ENCODE measurements at regions not wholly inside any gene's neighbourhood (a gene's known extent, or its start where the extent isn't known, plus 50 kb on each side); places are given as distances from the start of the nearest gene placed in this dataset.
A peak's percentile ranks its signal among the peaks of the same experiment; 100 is the strongest.
"Not testable (repeated sequence)": the region's sequence is repeated elsewhere in the genome, so short reads cannot be mapped to it uniquely, and the experiment has no call there.

DNA sequence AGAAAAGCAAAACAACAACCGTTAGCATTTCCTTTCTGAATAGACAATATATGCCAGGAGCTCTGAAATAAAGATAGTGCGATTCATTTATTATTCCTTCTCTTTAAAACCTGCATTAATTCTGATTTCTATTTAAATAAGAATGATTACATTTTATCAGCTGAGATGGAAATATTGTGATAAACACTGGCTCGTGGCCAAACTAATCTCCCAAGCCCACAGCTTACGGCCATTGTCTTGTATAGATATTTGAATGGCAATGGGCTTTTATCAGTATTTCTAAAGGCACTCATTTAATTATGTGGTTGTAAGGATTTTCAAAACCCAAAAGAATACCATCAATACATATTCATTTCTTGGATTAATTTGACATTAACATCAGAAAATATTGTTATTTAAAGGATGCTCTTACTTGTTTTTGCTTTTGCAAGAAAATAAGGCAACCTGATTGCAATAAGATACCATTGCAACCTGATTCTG is 123.7 kb upstream of the IRX5 start:
- DNase-seq: no peak

DNA sequence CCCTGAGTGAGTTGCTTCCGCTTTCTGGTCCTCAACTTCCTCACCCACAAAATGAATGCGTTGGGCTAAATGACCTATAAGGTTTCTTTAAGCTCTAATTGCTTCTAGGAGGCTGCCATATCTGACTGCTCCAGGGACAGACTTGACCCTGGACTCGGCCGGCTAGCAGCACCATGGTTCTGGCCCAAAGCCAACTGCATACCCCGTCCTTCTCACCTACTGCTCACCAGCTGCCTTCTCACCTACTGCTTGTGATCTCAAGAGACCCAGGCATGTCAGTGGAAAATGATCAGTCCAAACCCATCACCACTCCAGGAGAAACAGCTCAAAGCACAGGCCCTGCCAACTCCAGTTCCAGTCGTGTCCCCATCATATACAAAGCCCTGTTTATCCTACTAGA is 124.3 kb upstream of the IRX5 start:
- DNase-seq: peak; percentile 10

DNA sequence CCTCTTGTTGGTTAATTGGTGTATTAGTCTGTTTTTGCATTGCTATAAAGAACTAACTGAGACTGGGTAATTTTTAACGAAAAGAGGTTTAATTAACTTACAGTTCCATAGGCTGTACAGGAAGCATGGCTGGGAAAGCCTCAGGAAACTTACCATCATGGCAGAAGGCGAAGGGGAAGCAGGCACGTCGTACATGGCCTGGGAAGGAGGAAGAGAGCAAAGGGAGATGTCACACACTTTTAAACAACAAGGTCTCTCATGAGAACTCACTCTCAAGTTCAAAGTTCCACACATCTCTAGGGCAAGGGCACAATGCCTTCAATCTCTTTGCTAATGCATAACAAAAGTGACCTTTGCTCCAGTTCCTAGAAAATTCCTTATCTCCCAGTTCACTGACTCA is 125.0 kb upstream of the IRX5 start:
- DNase-seq: no peak

DNA sequence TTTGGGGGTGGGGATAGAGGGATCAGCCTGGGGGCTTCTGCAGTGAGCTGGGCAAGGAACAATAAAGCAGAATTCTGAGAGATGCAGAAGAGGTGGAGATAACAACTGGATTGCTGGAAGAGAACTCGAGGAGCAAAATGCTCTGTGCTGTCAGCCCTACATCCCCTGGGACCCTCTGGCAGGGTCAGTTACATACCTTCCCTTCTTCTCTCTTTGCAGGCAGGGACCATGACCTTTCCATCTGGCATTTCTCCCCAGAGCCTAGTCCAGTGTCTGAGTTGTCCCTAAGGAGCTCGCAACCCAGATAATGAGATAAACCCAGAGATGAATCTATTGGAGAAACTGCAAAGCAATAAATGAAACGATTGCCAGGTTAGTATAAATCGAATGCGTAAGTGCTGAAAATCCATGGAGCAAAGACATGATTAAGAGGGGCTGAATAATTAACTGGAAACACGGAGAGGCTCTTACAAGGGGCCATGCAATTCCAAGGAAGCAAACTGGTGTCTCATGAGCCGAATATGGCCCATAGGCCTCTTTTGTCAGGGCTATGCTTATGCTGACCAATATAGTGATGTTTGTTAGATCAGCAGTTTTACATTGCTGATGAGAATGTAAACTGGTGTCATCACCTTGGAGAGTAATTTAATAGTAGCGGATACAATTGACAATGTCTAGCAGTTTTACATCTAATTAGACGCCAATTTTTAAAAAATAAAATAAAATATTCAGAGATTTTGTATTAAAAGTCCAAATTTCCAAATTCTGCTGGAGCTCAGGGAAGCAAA is 129.4 kb upstream of the IRX5 start:
- no peak for DNase-seq

DNA sequence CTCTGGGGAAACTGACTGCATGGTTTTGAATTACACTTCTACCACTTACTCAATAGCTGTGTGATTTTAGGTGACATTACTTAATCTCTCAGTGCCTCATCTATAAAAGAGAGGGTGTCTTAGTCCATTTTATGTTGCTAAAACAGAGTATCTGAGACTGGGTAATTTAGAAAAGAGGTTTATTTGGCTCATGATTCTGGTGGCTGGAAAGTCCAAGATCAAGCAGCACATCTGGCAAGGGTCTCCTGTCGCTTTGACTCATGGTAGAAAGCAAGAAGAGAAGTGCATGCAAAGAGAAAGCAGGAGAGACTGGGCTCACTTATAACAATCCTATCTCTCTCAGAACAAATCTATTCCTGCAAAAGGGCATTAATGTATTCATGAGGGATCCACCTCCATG is 132.4 kb upstream of the IRX5 start:
- DNase-seq: no peak

DNA sequence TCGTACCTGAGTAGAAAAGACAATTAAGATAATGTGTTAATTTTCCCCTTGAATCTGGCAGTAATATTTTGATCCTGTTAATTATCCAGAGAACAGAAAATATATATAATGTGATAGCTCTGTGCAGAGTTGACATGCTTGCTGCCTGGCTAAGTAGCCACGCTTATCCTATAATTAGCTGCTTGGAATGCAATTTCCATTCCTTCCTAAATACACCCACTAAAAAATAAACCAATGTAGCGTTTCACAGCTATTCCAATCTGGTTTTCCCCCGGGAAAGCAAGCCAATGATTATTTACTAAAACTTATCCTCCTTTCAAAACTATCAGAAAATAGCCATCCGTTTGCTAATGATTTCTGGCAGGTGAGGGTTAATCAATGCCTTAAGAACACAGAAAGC is 134.5 kb upstream of the IRX5 start:
- no peak for DNase-seq

DNA sequence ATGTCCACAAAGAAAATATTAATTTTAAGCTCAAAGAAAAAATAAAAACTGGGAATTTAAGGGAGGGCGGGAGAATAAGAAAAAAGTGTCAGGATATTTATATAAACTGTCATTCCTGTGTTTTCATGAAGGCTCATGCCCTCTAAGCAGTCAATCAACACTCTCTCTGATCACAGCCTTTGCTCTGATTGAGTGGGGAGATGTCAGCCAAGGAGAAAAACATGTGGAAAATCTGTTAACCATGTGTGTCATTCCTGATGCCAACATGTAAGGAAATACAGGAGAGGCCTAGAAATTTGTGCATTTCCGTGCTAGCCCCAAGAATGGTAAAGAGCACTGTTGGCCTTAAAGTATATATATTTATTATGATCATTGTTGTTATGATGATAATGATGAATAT is 137.9 kb upstream of the IRX5 start:
- DNase-seq: no peak

DNA sequence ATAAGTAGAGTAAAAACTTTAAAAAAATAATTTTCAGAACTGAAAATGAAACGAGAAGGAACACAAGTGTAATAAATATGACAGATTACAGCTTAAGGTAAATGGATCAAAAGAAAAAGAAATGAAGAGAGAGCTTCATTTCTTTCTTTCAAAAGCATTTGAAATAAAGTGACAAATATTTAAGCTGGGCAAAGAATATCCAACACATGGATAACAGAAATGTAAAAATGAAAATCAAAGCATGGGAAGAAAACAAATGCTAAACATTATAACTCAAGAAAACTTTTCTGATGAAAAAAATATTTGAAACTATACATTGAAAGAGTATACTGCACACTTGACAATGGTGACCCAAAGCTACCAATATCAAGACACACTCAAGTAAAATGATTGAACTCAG is 143.6 kb upstream of the IRX5 start:
- no peak for DNase-seq

DNA sequence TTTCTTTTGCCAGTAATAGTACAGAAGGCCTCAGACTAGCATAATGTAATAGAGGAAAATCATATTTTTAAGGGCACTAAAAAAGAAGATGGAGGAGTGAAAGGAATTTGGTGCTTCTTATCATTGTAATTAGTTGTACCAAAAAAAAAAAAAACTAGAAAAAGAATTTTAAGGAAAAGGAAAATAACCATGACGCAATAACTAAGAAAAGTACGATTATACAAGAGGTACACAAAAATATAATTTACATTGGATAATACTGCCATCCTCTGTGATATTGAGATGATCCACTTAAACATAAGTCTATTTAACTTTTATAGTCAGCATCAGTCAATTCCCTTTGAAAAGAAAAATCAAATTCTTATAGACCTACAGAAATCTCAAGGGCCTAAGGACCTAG is 146.7 kb upstream of the IRX5 start:
- no peak for DNase-seq

DNA sequence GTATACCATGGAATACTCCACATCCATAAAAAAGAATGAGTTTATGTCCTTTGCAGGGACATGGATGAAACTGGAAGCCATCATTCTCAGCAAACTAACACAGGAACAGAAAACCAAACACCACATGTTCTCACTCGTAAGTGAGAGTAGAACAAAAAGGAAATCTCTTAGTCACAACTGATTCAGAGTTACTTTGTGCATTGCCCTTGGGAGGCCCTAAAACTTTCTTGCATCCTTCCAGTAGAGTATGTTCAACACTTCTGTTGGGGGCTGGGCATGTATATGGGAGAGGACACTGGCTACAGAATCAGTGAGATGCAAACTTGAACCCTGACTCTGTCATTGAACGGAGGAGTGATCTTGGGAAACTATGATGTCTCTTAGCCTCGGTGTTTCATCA is 147.4 kb upstream of the IRX5 start:
- DNase-seq: no peak

DNA sequence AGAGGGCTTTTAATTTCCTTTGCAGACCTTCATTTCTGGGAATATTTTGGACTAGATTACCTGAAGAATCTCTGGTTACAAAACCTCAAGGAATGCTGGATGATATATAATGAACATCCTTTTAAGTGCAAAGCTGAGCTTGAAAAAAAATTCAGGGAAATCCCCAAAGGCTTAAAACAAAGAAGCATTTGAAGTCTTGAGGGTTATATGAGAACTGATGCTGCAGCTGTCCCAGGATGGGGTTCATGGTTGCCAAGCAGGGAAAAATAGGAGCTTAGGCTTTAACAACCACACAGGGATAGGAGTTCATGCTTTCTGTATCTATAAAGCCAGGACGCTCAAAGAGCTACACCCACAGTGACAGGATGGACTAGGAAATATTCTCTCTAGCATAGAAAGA is 150.4 kb upstream of the IRX5 start:
- no peak for DNase-seq

DNA sequence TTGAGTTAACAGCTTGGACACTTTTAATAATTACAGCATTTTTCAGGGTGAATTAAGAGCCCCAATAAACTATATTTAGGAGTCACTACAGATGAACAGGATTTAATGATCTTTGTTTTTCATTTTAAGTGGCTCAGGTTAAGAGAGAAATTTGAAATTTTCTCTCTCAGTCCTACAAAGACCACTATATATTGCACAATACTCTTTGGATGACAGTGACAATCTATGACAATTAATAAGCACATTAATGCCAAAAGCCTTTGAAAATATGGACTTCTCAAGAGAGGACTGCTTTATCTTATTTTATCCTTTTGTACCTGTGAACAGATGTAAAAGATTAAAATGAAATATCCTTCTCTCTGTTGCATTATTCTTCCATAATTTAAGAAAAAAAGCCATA is 151.1 kb upstream of the IRX5 start:
- DNase-seq: no peak

DNA sequence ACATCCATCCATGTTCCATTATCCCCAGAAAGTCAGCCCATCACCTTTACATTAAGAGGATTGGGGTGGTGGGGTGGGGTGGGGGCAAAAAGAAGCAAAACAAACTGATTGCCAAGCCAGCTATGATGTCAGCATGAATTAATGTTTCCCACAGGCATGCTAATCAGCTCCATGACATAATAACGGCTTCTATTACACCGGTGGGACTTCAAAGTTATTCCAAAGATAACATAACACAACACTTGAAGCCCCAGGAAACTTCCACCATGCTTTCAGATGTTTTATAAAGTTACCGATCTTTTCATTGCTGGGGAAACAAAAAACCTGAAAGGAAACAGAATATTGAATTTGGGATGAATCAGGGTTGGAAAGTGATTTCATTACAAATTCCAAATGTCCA is 155.9 kb upstream of the IRX5 start:
- DNase-seq: no peak

DNA sequence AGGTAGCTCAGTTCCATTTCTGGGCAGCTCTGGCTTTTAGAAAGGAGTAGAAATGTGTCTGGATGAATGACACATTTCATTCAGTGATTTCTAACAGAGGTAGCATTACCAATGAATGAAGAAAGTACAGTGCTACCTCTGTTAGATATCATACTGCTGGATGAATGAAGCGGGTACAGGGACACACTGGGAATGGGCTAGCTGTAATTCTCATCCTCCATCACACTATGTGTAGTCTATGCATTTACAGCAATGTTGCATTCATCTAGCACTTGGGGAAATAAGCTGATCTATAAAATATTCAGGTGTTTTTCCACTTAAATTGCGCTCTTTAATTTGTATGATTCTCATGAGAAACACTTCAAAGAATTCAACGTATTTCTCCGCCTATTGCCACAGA is 158.3 kb upstream of the IRX5 start:
- DNase-seq: no peak

DNA sequence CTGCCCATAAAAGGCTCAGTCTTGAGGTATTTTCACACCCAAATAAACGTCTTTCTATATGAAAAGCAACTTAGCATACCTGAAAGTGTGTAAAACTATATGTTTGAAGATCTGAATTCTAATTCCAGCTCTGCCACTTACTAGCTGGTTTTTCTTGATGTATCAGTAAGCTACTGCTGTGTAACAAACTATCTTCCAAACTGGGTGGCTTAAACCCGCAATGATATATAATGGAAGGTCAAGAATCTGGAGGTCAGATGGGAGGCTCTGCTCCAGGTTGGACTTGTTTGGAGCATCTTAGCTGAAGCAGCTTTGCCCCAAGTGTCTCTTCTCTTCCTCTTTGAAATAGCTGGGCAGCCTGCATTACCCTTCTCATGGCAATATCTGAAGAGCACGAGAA is 164.3 kb upstream of the IRX5 start:
- no peak for DNase-seq

DNA sequence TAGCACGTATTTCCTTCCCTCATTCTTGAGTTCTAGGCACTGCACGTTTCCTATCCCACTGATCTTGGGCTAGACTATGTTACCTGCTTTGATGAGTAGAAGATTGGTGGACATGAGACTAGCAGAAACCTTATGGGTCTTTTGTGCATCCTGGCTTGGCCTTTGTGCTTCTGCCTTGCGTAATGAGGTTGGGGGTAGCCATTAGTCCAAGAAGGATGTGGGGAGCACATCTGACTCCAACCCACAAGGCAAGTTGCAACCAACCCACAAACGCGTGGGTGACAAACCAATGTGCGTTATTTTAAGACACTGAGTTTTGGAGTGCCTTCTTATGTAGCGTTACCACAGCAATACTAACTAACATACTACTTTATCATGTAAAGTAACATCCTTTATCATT is 180.4 kb upstream of the IRX5 start:
- no peak for DNase-seq

DNA sequence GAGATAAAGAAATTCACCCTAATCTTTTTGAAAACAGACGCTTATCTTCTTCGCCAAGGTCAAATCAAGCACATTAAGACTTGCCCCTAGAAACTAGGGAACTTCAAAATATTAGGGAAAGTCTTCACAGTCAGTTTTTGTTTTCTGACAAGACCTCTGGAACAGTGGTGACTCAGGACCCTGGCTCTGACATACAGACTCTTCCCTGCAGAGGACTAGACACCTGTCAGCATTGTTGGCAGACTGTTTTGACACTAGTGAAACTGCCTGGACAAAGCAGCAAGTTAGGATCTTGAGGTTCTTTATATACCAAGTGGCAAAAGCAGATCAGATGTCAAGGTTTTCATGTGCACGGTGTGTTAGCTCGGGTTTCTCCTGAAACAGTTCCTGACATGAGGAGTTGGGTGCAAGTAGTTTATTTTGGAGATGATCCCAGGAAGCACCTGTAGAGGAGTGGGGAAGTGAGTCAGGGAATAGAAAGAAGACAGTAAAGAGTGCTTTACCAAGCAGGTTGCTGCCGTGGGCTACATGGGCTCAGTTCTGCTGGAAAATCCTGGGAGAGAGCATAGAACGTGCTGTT is 182.0 kb upstream of the IRX5 start:
- DNase-seq: no peak

DNA sequence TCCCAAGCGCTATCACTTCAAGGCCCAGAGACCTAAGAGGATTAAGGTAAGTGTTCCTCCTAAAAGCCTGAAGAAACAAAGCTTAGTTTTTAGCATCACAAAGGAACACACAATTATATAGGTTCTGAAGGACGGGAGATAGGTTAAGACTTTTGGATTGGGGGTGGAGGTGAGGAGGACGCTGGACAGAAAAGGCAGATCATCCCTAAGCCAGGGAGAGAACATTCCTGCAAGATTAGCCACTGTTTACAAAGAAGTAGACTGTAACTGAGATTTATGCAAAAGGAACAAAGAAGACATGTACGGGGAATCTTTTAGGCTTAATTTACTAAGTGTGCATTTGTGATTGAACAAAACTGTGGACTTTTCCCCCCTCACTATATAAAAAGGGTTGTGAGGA is 184.1 kb upstream of the IRX5 start:
- DNase-seq: no peak

DNA sequence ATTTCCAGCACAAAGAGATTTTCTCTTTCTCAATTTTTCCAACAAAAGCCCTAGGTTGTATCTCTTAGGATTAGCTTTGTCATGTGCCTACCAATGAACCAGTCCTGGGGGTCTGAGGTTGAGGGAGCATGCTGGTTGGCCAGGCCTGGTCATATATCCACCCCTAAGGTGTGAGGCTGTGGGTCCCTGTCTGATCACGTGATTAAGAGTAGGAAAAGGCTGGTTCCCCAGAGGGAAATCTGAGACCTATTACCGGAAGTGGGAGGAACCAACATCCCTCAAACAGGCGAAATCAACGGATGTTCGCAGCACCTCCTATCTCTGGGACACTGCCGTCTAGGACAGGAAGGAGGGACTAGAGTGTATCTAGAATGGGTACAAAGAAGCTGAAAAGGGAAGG is 185.7 kb upstream of the IRX5 start:
- DNase-seq: no peak

DNA sequence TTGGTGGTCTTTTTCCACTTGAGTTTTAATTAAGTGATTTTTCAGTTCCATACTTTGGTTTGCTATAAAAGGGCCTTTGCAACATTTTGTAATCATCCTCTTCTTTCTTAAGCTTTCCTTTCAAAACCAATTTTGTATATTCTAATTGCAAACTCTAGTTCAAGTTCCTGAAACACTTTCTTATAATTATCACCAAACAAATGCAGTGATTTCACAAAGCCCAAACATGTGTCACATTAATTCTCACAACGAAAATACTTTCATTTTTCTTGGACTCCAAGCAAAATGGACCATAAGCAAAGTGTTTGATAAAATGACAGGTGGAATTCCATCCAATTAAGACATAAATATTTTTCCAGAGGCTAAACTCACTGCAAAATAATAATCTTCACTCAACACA is 188.2 kb upstream of the IRX5 start:
- no peak for DNase-seq

DNA sequence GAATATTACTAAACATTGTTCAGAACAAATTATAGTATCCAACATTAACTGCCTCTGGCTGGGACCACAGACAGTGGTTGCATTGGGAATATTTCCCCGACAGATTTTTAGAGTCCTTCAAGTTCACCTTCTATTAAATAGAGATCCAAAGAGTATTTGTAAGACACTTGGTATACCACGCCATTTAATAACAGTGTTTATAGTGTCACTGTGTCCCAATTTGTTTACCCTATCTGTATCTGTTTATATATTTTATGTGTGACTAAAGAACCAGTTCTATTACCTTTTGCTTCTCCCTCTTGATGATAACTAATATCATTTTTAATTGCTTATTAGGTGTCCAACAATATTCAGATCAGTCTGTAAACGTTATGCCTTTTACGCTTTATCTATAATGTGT is 191.3 kb upstream of the IRX5 start:
- no peak for DNase-seq

DNA sequence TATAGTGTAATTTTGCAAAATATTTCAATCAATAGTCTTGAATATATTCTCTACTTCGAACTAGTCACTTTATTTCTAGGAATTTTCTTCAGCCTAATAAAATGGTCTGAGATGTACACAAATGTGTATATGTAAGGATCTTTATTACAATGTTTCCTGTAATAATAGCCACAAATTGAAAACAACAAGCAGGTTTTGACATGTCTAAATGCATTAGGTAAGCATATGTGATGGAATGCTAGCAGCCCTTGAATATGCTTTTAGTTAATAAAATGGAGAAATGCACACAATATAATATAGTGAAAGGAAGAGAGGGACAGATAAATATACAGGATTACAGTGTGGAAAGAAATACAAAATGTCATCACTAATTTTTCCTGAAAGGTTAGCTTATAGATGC is 196.5 kb upstream of the IRX5 start:
- DNase-seq: no peak

DNA sequence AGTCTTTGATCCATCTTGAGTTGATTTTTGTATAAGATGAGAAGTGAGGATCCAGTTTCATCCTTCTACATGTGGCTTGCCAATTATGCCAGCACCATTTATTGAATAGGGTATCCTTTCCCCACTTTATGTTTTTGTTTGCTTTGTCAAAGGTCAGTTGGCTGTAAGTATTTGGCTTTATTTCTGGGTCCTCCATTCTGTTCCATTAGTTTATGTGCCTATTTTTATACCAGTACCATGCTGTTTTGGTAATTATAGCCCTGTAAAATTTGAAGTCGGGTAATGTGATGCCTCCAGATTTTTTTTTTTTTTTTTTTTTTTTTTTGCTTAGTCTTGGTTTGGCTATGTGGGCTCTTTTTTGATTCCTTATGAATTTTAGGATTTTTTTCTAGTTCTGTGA is 203.0 kb upstream of the IRX5 start:
- DNase-seq: not testable (repeated sequence)

DNA sequence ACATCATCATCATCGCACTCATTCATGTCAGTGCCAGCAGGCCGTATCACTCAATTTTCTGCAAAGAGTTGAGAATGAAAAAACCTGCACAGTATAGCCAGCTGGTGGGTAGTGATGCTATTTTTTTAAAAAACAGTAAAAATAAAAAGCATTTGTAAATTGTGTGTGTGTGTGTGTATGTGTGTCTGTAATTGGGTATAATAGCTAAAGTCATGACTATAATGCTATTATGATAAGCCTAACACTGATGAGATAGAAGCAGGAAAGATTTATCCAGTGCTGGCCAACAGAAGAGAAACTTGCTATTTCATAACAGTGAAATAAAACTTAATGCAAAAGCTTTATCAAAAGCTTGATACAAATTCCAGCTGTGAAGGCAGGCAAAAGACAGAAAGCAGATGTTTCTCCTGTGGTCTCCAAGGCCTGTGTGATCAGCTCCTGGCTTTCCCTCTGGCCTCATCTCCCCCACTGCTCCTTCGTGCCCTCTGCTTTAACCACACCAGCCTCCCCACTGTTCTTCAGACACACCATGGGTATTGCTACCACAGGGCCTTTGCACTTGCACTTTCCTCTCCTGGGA is 206.2 kb upstream of the IRX5 start:
- no peak for DNase-seq

DNA sequence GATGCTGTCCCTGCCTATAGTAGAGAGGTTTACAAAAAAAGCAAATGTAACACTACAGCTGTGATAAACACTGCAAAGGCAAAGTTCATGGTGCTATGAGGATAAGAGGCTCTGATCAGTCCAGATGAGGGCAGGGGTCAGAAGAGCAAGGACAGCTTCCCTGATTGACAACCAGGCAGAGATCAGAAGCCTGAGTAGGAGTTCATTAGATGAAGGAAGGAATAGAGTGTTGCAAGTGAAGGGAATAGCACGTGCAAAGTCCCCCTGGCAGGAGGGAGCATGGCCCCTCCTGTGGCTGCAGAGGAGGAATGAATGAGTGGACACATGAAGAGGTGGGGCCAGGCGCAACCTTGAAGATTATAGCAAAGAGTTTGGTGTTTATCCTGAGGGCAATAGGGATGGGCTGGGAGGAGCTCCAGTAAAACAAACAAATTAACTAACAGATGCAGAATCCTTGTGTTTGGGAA is 208.4 kb upstream of the IRX5 start:
- no peak for DNase-seq
